ENCODE measurements at regions not wholly inside any gene's neighbourhood (a gene's known extent, or its start where the extent isn't known, plus 50 kb on each side); places are given as distances from the start of the nearest gene placed in this dataset.

GRCh38 chr7:145584401-145584800 is 532.2 kb upstream of the CNTNAP2 start:
- TF ChIP-seq RFX5 (IDR thresholded peaks at IDR 0.05; ENCODE audit: borderline replicate concordance, low read depth, low read length) (no peak), FOSL1 (IDR thresholded peaks at IDR 0.05; ENCODE audit: insufficient read depth, low read depth, low read length) (no peak), EZH2 (IDR thresholded peaks at IDR 0.05; ENCODE audit: low read depth, low read length, severe bottlenecking) (no peak), POLR2A (IDR thresholded peaks at IDR 0.05; ENCODE audit: control extremely low read depth in 1 of 2, low read depth in 2 of 2, low read length in 2 of 2) (no peak), POLR2AphosphoS5 (IDR thresholded peaks at IDR 0.05; ENCODE audit: low read depth, low read length) (no peak)
